Inflammatory macrophage treated with lipopolysaccharide for 1 hour (primary cell): ENCODE measurements at regions not wholly inside any gene's neighbourhood (a gene's known extent, or its start where the extent isn't known, plus 50 kb on each side); places are given as distances from the start of the nearest gene placed in this dataset.
"Not testable (repeated sequence)": the region's sequence is repeated elsewhere in the genome, so short reads cannot be mapped to it uniquely, and the experiment has no call there.

Source experiments
- DNase-seq, 2 donors: peaks; one replicate each; pipeline ENCODE4 v3.0.0-alpha.2; 2020 to 2022

DNA sequence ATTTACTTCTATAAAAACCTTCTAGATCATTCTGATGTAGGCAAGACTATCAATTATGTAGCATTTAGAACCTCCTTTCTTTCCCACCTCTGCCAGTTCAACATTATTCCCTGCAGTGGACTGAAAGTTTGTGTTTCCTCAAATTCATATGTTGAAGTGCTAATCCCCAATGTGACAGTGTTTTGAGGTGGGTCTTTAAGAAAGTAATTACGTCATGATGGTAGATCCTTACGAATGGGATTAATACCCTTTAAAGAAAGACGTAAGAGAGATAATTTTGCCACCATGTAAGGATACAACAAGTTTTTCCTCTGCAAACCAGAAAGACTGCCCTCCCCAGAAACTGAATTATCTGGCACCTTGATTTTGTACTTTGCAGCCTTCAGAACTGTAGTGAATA is 1489.7 kb upstream of the SEL1L start:
- DNase-seq = no peak

DNA sequence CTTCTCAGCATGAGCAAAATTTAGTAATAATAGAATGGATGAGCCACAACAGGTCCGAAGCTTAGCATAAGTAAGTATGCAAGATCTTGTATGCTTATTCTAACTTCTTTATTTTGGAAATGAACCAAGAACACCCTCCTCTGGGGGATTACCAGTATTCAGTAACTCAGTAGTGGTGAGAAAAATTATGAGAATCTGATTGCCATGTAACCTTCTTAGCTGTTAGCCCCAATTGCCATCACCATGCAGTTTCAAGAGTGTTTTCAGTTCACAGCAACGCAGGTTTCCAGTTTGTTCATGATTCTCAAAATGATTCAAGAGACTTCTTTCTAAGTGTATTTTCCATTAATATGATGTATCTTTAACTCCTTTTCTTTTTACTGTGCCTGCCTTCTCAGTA is 1507.6 kb upstream of the SEL1L start:
- no peak for DNase-seq

DNA sequence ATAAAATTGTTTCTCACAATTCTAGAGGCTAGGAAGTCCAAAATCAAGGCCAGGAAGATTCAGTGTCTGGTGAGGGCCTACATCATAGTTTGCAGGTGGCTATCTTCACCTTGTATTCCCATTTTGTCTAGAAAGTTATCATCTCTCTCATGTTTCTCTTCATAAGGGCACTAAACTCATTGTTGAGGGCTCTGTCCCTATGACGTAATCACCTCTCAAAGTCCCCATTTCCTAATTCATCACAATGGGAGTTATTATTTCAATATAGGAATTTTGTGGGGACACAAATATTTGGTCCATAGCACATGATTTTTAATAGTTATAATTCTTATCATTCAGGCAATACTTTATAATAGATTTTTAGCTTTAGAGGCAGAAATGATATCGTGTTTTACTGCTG is 1509.2 kb upstream of the SEL1L start:
- no peak for DNase-seq

DNA sequence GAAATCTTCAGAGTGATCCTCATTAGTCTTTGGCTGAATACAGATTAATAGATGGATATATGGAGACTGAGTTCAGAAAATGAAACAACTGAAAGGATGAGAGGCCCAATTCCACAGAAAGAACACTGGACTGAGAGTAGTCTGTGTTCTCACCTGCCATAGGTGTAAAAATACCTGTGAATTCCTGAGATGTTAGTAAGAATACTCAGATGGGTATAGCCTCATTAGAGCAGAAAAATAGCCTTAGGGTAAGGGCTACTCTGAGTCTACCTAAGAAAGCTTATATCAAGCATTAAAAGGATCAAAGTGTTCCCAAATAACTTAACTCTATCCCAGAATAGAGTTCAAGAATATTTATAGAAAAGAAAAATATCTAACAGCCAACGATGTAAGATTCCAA is 1510.3 kb upstream of the SEL1L start:
- no peak for DNase-seq

DNA sequence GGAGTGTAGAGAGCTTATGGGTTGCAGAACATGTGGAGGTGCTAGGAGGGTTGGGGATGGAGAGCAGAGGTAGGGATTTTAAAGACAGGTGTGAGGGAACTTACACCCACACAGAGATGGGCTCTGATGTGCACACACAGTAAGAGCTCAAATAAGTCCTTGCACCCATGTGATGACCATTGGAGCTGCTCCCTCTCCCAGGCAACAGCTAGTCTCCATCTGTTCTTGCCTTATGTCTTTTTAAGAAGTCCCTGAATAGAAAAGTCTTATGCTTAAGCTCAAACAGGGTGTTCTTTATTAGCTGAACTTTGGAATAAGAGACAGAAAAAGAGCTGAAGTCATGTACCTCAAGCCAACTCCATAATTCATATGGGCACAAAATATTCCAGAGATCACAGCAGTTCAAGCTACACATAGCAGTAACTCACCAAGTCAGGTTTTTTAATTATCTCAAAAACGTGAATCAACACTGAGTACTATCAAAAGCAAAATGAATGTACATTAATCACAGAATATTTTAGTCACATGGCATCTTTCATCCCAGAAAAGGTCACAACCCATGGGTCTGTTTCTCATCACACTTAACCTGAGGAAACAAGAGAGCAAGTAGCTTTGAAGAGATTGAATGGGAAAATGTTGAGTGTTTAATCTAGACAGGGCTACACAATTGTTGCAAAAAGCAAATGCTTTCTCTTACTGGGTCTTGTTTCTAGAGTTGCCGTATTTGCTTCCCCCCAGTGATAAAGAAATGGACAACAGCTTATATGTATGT is 1513.6 kb upstream of the SEL1L start:
- no peak for DNase-seq

DNA sequence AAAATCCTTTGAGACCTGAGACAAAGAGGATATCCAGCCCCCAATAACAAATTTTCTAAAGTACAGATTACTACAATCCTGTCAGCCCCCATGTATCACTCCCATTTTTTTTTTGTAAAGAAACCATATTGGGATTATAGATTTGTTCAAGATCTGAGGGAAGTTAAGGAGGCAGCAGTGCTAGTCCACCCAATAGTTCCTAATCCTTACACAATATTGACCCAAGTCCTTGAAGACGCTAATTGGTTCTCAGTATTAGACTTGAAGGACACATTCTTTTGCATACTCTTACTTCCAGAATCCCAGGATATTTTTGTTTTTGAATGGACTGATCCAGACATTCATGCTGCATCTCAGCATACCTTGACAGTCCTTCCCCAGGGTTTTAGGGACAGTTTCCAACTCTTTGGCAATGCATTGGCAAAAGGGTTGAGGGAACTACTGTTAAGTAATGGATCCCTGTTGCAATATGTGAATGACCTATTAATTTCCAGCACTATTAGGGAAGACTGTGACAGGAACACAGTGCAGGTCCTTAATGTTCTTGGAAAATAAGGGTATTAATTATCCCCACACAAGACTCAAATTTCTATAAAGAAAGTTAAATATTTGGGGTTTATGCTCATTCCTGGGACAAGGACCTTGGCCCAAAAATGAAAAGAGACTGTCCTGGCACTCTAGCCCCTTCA is 1519.5 kb upstream of the SEL1L start:
- no peak for DNase-seq

DNA sequence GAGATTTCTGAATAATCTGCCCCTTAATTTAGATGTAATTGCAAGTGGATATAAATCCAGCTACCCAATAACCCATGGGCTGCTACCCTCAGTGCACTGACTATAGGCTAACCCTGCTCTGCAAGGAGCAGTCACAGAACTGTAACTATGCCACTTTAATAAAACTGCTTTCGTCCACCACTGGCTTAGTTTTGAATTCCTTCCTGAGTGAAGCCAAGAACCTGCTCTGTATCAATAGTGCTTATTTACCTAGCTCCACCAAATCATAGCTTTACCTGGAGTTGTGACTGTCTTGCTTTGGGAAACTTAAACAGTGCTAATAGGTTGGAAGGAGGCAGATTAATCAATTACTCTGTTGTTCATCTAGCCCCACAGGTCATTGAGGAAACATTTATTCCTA is 1524.4 kb upstream of the SEL1L start:
- no peak for DNase-seq

DNA sequence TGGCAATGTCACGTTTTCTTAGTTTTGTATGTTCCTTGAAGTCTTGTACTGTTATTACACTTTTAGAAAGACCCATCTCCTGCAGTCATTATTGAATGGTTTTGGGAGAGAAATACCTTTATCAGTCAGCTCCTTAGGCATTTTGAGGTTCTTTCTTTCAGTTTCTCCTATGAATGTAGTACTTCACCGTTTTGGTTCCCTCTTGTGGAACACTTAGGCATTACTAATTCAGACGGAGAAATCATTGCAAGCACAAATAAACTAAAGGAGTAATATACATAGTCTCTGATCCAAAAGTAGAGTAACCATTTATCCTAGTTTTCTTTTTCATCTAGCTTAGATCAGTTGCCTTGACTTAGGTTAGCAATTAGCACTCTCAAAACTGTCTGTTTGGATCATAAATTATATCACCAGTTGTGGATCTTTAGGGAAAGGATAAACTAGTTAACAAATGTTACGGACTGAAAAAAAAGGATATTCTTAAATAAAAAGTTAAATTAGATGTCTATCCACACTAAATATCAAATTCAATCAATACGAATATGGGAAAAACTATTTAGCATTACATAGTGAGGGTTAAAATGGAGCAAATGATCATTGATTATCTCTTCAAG is 1538.3 kb upstream of the SEL1L start:
- peak; percentile 12 to 52 for DNase-seq

DNA sequence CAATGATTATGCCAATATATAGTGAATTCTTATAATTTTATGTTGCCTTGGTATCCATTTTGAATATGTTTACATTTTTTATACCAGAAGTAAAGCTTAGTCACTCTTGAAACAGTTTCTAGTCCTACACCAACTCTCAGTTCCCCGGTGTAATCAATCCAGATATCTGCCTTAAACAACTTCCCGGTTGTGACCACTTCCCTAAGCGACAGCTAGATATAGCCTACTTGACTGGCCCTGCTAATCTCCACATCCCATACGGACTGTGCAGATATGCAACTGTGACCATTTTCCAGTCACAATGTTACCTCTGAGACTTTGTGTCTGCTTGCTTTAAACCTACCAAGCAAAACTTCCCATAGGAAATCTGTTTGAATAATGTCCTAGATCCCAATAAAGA is 1551.5 kb upstream of the SEL1L start:
- no peak for DNase-seq

DNA sequence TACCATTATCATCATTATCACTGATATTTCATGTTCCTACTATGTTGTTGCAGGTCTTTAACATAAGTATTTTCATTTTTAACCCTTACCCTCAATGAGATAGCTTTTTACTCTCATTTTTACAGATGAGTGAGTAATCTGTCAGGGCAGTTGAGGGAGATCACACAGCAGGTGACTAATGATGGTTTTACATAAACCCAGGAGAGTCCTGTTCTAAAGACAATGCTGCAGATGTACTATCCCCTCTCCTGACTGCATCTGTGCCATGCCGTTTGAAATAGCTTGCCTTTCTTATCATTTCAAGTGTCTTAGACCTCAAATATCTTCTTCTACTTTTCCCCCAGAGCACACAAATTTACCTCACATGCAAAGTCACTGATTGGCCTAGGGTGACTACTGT is 1552.1 kb upstream of the SEL1L start:
- no peak for DNase-seq

DNA sequence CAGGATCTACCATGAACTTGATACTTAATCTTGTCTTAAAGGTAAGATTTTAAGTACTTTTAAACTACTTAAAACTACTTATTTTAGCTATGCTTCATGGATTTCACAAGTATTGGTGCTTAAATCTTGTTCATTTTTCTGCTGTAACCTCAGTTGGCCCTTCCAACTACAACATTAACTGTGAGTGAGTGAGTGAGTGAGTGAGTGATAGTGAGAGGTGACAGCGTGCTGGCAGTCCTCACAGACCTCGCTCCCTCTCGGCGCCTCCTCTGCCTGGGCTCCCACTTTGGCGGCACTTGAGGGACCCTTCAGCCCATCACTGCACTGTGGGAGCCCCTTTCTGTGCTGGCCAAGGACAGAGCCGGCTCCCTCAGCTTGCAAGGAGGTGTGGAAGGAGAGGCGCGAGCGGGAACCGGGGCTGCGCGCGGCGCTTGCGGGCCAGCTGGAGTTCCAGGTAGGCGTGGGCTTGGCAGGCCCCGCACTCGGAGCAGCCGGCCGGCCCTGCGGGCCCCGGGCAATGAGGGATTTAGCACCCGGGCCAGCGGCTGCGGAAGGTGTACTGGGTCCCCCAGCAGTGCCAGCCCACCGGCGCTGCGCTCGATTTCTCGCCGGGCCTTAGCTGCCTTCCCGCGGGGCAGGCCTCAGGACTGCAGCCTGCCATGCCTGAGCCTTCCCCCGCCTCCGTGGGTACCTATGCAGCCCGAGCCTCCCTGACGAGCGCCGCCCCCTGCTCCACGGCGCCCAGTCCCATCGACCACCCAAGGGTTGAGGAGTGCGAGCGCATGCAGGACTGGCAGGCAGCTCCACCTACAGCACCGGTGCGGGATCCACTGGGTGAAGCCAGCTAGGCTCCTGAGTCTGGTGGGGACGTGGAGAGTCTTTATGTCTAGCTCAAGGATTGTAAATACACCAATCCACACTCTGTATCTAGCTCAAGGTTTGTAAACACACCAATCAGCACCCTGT is 1558.6 kb upstream of the SEL1L start:
- DNase-seq = not testable (repeated sequence)

DNA sequence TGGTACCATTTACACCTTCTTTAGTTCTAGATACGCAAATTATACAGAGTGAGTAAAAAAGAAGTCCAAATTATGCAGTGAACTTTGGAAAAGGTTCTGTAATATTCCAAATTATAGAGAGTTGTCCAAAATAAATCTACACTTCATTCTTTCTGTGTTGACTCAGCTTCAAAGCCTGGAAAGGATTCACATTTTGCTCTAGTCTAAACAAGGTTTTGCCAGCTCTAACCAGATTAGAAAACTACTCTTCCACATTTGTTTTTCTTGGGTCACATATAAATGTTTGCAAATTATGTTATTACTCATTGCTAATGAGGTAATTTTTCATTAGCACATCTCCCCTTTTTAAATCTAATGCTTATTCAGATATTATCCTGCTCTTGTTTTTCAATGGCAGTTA is 1562.4 kb upstream of the SEL1L start:
- DNase-seq = no peak

DNA sequence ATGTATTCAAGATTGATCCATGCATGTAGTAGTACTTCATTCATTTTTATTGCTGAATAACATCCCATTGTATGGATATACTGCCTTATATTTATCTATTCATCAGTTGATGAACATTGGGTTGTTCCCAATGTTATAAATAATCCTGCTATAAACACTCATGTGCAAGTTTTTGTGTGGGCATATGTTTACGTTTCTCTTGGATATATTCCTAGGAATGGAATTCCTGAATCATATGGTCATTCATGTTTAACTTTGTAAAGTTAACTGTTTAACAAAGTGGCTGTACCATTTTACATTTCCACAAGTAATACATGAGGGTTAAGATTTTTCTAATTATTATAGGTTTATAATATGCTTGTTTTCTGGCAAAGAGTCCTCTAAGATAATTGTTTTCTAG is 1568.2 kb upstream of the SEL1L start:
- DNase-seq = no peak

DNA sequence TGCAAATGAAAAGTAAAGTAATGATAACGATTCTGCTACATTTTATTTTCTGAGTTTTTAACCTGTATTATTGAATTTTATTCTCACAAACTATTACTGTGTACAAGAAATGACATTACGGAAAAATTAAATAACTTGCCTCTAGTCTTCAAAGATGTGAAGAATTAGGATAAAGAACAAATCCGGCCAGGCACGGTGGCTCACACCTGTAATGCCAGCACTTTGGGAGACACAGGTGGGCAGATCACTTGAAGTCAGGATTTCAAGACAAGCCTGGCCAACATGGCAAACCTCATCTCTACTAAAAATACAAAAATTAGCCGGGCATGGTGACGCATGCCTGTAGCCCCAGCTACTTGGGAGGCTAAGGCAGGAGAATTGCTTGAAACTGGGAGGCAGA is 1584.4 kb upstream of the SEL1L start:
- DNase-seq = no peak

DNA sequence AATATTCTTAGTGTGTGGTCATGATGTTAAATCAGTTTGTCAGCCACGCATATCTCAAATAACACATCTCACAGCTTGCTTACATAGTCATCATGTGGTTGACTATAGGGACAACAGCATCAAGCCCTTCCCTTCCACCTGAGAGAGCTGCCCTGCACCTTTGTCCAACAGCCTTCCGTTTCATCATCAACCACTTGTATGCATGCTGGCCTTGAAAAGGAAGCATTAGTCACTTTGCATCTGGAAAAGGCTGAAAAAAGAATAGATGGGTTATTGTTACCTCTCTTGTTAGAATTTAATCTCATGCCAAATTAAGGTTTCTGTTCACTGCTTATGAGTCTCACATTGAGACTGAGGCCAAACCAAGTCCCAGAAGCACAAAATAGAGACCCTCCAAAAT is 1586.5 kb upstream of the SEL1L start:
- no peak for DNase-seq

DNA sequence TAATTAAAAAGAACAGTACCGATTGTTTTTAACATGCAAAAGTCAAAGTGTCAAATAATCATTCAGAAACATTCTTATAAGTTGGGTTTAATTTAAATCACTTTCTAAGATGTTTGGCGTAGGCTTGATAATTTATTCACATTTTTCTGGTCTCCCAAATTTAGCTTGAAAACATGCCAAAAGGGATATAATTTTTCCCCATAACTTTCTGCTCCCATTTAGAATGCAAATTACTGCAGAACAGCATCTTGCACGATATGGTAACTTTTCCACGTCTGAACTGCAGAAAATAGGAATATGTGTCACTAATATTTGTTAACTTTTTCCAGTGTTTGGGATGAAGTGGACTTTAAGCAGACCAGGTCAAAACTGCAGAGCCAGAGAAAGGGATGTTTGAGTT is 1592.4 kb upstream of the SEL1L start:
- no peak for DNase-seq

DNA sequence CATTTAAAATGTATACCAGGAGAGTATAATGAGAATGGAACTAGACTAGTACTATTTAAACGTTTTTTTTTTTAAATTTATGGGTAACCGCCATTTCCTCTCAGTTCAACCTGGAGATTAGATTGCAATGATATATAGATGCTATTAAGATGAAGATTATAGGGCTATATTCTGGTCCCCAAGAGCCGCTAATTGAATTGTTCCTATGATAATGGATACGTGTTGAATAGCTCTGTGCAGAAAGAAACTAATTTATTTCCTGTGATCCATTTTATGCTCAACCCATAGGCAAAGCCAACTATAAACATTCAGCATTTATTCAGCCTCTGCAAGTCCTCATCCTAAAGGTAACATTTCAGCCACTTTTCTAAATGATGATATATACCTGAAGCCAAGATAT is 1595.1 kb upstream of the SEL1L start:
- no peak for DNase-seq

DNA sequence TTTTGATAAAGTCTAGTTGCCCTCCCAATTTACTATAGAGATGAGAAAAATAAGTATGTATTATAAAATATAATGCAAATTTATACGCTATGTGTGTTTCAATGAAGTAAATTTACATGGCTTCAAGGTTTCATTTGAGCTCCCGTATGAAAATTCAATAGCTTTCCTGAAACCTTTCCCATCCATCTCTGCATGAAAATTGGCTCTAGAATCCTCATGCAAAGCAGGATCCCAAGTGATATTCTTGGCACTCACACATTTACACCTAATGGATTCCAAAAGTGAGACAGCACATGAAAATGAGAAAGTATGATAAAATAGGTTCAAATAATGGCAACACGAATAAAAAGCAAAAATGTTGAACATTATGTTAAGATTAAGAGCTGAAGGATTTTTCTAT is 1595.8 kb upstream of the SEL1L start:
- no peak for DNase-seq

DNA sequence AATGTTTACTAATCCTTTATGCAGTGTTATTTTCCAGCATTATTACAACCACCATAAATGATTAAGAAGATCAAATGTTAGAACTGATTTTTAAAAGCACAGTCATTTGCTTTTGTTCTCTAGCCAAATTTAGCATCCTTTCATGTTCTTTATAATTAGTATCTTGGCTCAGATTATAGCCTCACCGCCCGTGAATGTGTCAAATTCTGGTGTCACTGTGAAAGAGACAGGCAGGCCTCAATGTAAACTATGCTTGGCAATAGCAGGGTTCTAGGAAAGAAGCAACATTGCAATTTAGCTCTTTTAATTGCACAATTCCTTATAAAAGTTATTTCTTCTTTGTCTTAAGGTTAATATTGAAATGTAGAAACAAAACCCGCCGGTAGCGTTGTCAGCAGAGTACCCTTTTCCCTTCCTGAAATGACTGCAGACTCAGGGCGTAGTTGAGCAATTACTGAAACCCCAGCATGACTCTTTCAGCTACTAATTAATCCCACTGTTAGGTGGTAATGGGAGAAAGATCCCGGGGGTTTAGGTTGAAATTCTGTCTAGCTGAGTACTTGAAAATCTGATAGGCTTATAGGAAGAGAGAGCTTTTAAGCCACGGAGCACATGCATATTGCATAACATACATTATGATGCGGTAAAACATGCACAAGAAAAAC is 1600.5 kb upstream of the SEL1L start:
- DNase-seq = peak; percentile 46 to 54

DNA sequence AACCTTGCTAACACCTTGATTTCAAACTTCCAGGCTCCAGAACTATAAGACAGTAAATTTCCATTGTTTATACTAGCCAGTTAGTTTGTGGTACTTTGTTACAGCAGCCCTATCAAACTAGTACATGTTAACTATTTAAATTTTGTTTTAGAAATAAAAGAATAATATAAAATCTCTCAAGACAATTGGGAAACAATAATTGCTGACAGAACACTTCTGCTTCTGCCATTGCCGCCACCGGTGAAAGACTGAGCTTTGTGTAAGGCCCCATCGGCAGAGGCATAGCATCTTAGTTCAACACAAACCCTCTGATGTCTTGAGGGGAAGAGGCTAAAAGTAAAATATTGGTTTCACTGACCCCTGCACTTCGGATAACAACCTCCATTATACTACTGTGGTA is 1607.1 kb upstream of the SEL1L start:
- no peak for DNase-seq

DNA sequence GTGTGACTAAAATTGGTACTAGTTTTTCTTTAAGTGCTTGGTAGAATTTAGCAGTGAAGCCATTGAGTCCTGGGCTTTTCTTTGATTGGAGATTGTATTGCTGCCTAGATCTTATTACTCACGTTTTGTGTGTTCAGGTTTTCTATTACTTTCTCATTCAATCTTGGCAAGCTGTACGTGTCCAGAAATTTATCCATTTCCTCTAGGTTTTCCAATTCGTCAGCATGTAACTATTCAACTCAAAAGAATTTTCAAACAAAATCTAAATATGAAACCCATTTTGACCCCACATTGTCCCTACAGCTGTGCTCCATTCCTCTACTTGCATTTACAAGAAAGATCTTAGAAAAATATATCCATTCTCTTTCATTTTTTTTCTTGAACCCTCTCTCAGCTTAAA is 1613.4 kb upstream of the SEL1L start:
- no peak for DNase-seq

DNA sequence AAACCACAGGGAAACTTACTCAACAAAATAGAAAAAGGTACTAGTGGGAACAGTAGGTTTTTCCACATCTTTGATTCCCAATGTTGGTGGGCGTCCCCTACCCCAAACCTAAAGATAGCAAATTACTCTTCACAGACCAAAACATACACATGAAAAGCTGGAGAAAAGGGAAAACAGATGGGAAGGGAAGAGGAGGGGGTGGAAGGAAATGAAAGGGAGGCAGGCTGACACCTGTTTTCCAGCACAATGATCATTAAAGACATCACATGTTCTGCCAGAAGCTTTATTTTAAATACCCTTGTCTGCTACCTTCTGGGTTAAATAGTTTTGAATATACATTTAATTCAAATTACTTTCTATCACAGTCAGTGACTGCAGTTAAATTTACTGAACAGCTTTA is 1617.9 kb upstream of the SEL1L start:
- DNase-seq = no peak

DNA sequence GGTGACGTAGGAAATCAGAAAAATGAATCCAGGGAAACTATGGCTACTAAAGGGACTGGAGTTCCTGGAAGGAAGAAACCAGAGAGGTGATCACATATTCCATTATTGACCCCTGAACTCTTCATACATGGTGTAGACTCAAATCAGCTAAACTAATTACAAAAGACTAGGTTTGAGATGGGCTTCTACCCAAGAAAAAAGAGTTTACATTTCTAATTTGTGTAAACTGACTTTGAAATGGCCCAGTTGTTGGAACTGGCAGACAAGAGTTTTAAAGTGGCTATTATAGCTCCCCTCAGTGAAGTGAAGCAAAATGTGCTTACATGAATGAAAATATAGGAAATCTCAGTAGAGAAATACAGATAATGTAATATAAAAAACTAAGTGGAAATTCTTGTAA is 1619.4 kb upstream of the SEL1L start:
- DNase-seq = no peak
